22Rv1 (cell line): ENCODE measurements at regions not wholly inside any gene's neighbourhood (a gene's known extent, or its start where the extent isn't known, plus 50 kb on each side); places are given as distances from the start of the nearest gene placed in this dataset.

Experiments used
- ZFX ChIP-seq: fragments of 450-650 bp; IDR thresholded peaks from 2 replicates; pipeline ENCODE4 v1.6.1; 2017; ENCODE audit warnings: antibody characterized with exemption, borderline replicate concordance
- TF ChIP-seq, protein P1 (sequence below): fragments of 450-650 bp; IDR thresholded peaks from 2 replicates; pipeline ENCODE4 v1.5.1; 2017; ENCODE audit warnings: mild to moderate bottlenecking

DNA sequence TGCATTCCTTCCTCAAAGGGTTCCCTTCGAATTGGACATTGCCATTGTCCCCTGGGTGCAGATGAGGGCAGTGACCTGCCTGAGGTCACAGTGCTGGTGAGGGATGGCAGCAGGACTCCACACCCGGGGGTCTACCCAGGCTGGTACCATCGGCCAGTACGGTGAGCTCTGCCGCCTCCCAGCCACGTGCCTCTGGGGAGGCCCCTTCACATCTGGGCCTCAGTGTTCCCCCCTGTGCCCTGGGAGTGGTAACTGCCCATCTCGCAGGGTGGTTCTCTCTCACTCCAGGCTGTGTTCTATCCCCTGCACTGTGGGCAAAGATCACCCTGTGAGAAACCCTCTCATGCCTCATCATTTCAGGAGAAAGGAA, 99.4 kb upstream of the IQSEC1 start:
- TF ChIP-seq, protein P1, sequence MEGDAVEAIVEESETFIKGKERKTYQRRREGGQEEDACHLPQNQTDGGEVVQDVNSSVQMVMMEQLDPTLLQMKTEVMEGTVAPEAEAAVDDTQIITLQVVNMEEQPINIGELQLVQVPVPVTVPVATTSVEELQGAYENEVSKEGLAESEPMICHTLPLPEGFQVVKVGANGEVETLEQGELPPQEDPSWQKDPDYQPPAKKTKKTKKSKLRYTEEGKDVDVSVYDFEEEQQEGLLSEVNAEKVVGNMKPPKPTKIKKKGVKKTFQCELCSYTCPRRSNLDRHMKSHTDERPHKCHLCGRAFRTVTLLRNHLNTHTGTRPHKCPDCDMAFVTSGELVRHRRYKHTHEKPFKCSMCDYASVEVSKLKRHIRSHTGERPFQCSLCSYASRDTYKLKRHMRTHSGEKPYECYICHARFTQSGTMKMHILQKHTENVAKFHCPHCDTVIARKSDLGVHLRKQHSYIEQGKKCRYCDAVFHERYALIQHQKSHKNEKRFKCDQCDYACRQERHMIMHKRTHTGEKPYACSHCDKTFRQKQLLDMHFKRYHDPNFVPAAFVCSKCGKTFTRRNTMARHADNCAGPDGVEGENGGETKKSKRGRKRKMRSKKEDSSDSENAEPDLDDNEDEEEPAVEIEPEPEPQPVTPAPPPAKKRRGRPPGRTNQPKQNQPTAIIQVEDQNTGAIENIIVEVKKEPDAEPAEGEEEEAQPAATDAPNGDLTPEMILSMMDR = no peak
- no peak for TF ChIP-seq ZFX
